GM19372 (cell line): ENCODE measurements at regions not wholly inside any gene's neighbourhood (a gene's known extent, or its start where the extent isn't known, plus 50 kb on each side); places are given as distances from the start of the nearest gene placed in this dataset.
"Not testable (repeated sequence)": the region's sequence is repeated elsewhere in the genome, so short reads cannot be mapped to it uniquely, and the experiment has no call there.

Source experiments
- ATAC-seq: cut with Tn5 transposase; IDR thresholded peaks from one replicate; pipeline ENCODE4 v1.9.1; 2021; ENCODE audit warnings: mild to moderate bottlenecking, low read depth, moderate library complexity; ENCODE audit not compliant: unreplicated experiment

- ATAC-seq: no peak
Measured at GRCh38 chr12:131543040-131543439, 167.8 kb upstream of the SFSWAP start.

GRCh38 chr12:131547555-131547954 lies 163.3 kb upstream of the SFSWAP start:
- ATAC-seq: no peak

- no peak for ATAC-seq
Measured at GRCh38 chr12:131550121-131550520, 160.8 kb upstream of the SFSWAP start.

- no peak for ATAC-seq
Measured at GRCh38 chr12:131551675-131552491, 159.0 kb upstream of the SFSWAP start.

- no peak for ATAC-seq
Measured at GRCh38 chr12:131552492-131552863, 158.4 kb upstream of the SFSWAP start.

- ATAC-seq: no peak
Measured at GRCh38 chr12:131553096-131553777, 157.7 kb upstream of the SFSWAP start.

- ATAC-seq: no peak
Measured at GRCh38 chr12:131555197-131555846, 155.6 kb upstream of the SFSWAP start.

- ATAC-seq: no peak
Measured at GRCh38 chr12:131555866-131556265, 155.0 kb upstream of the SFSWAP start.

GRCh38 chr12:131557078-131557709 lies 153.7 kb upstream of the SFSWAP start:
- ATAC-seq: no peak

- no peak for ATAC-seq
Measured at GRCh38 chr12:131559517-131560516, 151.1 kb upstream of the SFSWAP start.

- ATAC-seq: no peak
Measured at GRCh38 chr12:131561051-131561450, 149.8 kb upstream of the SFSWAP start.

GRCh38 chr12:131561891-131562684 lies 148.8 kb upstream of the SFSWAP start:
- ATAC-seq: no peak

GRCh38 chr12:131564138-131564727 lies 146.7 kb upstream of the SFSWAP start:
- ATAC-seq: not testable (repeated sequence)

- no peak for ATAC-seq
Measured at GRCh38 chr12:131564845-131565244, 146.0 kb upstream of the SFSWAP start.

GRCh38 chr12:131565267-131566015 lies 145.4 kb upstream of the SFSWAP start:
- ATAC-seq: no peak

GRCh38 chr12:131568336-131568735 lies 142.6 kb upstream of the SFSWAP start:
- ATAC-seq: no peak

GRCh38 chr12:131570596-131570995 lies 140.3 kb upstream of the SFSWAP start:
- ATAC-seq: no peak

- ATAC-seq: no peak
Measured at GRCh38 chr12:131571827-131572226, 139.1 kb upstream of the SFSWAP start.
